ENCODE measurements at regions not wholly inside any gene's neighbourhood (a gene's known extent, or its start where the extent isn't known, plus 50 kb on each side); places are given as distances from the start of the nearest gene placed in this dataset.

DNA sequence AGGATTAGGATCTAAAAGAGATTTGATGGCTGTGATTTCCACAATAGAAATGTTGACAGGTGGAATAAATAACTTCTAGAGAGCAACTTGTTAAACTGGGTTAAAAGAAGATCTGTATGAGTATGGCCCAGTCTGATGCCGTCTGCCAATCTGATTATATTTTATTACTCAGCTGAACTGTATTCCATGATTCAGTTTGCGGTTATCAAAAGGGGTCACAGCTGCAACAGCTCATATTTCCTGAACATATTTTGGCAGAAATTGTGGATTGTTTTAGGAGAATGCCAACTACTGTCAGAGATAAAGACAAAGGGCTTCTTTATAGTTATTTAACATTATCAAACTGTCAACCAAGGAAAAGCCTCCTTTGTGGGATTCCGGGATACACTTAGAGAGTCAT lies 244.8 kb upstream of the MINDY3 start:
- in situ Hi-C loops (cut with MboI; ENCODE audit: low sequenced_read_pairs, unreplicated experiment) = loop anchor here (25.0 kb wide), 1 partner anchor 682 kb away; no protein-coding TSS in a partner anchor
- DNase-seq (ENCODE audit: low spot score) = no peak
- TF ChIP-seq, protein P1, sequence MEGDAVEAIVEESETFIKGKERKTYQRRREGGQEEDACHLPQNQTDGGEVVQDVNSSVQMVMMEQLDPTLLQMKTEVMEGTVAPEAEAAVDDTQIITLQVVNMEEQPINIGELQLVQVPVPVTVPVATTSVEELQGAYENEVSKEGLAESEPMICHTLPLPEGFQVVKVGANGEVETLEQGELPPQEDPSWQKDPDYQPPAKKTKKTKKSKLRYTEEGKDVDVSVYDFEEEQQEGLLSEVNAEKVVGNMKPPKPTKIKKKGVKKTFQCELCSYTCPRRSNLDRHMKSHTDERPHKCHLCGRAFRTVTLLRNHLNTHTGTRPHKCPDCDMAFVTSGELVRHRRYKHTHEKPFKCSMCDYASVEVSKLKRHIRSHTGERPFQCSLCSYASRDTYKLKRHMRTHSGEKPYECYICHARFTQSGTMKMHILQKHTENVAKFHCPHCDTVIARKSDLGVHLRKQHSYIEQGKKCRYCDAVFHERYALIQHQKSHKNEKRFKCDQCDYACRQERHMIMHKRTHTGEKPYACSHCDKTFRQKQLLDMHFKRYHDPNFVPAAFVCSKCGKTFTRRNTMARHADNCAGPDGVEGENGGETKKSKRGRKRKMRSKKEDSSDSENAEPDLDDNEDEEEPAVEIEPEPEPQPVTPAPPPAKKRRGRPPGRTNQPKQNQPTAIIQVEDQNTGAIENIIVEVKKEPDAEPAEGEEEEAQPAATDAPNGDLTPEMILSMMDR (IDR thresholded peaks at IDR 0.05; ENCODE audit: borderline replicate concordance, control extremely low read depth, extremely low read depth, insufficient read depth, missing control alignments) = no peak

- TF ChIP-seq, protein P1 (IDR thresholded peaks at IDR 0.05; ENCODE audit: borderline replicate concordance, control extremely low read depth, extremely low read depth, insufficient read depth, missing control alignments) = peak; percentile 65
- peak; percentile 10 for DNase-seq (ENCODE audit: low spot score)
- in situ Hi-C loops (cut with MboI; ENCODE audit: low sequenced_read_pairs, unreplicated experiment) = loop anchor here (25.0 kb wide), 1 partner anchor 671 kb away; no protein-coding TSS in a partner anchor
Observed at GRCh38 chr10:16116404-16117304, 256.3 kb upstream of the MINDY3 start.

- TF ChIP-seq, protein P1 (IDR thresholded peaks at IDR 0.05; ENCODE audit: borderline replicate concordance, control extremely low read depth, extremely low read depth, insufficient read depth, missing control alignments) = no peak
- in situ Hi-C loops (cut with MboI; ENCODE audit: low sequenced_read_pairs, unreplicated experiment) = loop anchor here (25.0 kb wide), 1 partner anchor 670 kb away; no protein-coding TSS in a partner anchor
- DNase-seq (ENCODE audit: low spot score) = no peak
Observed at GRCh38 chr10:16117305-16117695, 257.0 kb upstream of the MINDY3 start.

DNA sequence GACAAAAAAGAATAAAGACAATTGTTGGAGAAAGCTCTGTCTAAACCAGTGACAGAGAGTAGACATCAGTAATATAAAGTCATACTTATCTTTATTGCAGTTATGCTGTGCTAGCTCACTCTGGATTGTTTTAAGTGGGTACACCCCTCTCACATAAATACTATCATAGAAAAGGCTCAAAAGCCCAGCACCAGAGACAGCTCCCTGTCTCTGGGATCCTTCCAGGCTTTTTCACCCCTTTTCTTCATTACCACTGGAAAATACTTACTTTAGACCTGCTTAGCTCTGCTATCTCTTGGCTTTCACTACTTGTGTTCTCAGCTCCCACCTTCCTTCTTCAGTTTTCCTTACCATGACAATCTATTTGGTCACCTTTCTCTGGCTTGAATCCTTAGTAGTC lies 259.1 kb upstream of the MINDY3 start:
- no peak for DNase-seq (ENCODE audit: low spot score)
- in situ Hi-C loops (cut with MboI; ENCODE audit: low sequenced_read_pairs, unreplicated experiment) = loop anchor here (25.0 kb wide), 1 partner anchor 668 kb away; no protein-coding TSS in a partner anchor
- TF ChIP-seq, protein P1 (IDR thresholded peaks at IDR 0.05; ENCODE audit: borderline replicate concordance, control extremely low read depth, extremely low read depth, insufficient read depth, missing control alignments) = no peak

DNA sequence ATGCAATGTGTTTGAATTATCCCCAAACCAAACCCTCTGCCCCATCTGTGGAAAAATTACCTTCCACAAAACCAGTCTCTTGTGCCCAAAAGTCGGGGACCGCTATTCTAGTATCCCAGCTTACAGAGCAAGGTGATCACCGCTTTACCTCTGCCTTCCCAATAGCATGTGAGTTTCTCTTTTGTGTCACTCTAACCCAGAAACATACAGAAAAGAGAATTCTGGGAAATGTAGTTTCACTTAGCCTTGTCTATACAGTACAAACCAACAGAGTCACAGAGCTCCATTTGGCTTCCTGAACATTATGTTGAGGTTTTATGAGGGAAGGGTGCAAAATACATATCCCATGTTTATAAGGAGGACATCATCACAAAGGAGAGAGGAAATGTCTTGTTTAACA lies 260.3 kb upstream of the MINDY3 start:
- TF ChIP-seq, protein P1 (IDR thresholded peaks at IDR 0.05; ENCODE audit: borderline replicate concordance, control extremely low read depth, extremely low read depth, insufficient read depth, missing control alignments) = no peak
- in situ Hi-C loops (cut with MboI; ENCODE audit: low sequenced_read_pairs, unreplicated experiment) = loop anchor here (25.0 kb wide), 1 partner anchor 667 kb away; no protein-coding TSS in a partner anchor
- no peak for DNase-seq (ENCODE audit: low spot score)

DNA sequence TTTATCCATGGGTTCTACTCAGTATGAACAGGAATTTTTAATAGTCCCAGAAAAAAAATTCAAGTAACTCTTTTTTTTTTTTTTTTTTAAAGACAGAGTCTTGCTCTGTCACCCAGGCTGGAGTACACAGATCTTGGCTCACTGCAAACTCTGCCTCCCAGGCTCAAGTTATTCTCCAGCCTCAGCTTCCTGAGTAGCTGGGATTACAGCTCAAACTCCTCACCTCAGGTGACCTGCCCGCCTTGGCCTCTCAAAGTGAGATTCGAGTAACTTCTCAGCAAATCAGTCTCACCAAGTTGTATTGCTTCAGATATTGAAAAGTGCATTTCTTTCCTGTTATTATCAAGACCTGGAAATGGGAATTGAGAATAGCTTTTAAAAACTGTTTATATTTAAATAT lies 281.2 kb upstream of the MINDY3 start:
- TF ChIP-seq, protein P1 (IDR thresholded peaks at IDR 0.05; ENCODE audit: borderline replicate concordance, control extremely low read depth, extremely low read depth, insufficient read depth, missing control alignments) = no peak
- DNase-seq (ENCODE audit: low spot score) = no peak
- in situ Hi-C loops (cut with MboI; ENCODE audit: low sequenced_read_pairs, unreplicated experiment) = no loop called here

Data from GM13976 (cell line).